ENCODE measurements at regions not wholly inside any gene's neighbourhood (a gene's known extent, or its start where the extent isn't known, plus 50 kb on each side); places are given as distances from the start of the nearest gene placed in this dataset.

GRCh38 chr5:39534690-39535089 lies 109.9 kb upstream of the DAB2 start:
- H3K27me3 ChIP-seq (ENCODE audit: control insufficient read depth in 3 of 3, insufficient read depth in 3 of 3, low read length in 2 of 3), result no peaks in the 10 kb centered on the region
- peaks cover 0 to 14% (median 0%) of the 10 kb centered on the region in 5 donors for H3K4me1 ChIP-seq (ENCODE audit: control insufficient read depth in 5 of 5, insufficient read depth in 5 of 5, low read length in 5 of 5)
- DNase-seq, result no peak
- H3K27ac ChIP-seq (ENCODE audit: low read depth in 1 of 2, low read length in 1 of 2), result no peak overlapping the region
- 71 to 92% methylated on average over 3 of the region's 3 CpGs for WGBS, 2 donors
- TF ChIP-seq CTCF (IDR thresholded peaks at IDR 0.05; ENCODE audit: control extremely low read depth, extremely low read depth), result no peak
- no peaks in the 10 kb centered on the region for H3K9me3 ChIP-seq (ENCODE audit: control insufficient read depth in 4 of 4, insufficient read depth in 3 of 4, low read length in 3 of 4)
- no peaks in the 10 kb centered on the region for H3K36me3 ChIP-seq (ENCODE audit: control insufficient read depth in 4 of 4, insufficient read depth in 4 of 4, low read length in 4 of 4)
- no peak for ATAC-seq (ENCODE audit: insufficient read depth, low FRiP score)
- no peak overlapping the region for H3K4me3 ChIP-seq
- no peak overlapping the region for H3K9ac ChIP-seq (ENCODE audit: insufficient read depth in 1 of 2, low read length in 2 of 2)

- no peak overlapping the region for H3K27ac ChIP-seq (ENCODE audit: low read depth in 1 of 2, low read length in 1 of 2)
- TF ChIP-seq CTCF (IDR thresholded peaks at IDR 0.05; ENCODE audit: control extremely low read depth, extremely low read depth), result no peak
- H3K9me3 ChIP-seq (ENCODE audit: control insufficient read depth in 4 of 4, insufficient read depth in 3 of 4, low read length in 3 of 4), result no peaks in the 10 kb centered on the region
- H3K4me1 ChIP-seq (ENCODE audit: control insufficient read depth in 5 of 5, insufficient read depth in 5 of 5, low read length in 5 of 5), result peaks cover 0 to 14% (median 0%) of the 10 kb centered on the region in 5 donors
- ATAC-seq (ENCODE audit: insufficient read depth, low FRiP score) (no peak), DNase-seq (peak in 2 of 3 donors; percentile 36 to 50)
- no peak overlapping the region for H3K9ac ChIP-seq (ENCODE audit: insufficient read depth in 1 of 2, low read length in 2 of 2)
- no peak overlapping the region for H3K4me3 ChIP-seq
- H3K36me3 ChIP-seq (ENCODE audit: control insufficient read depth in 4 of 4, insufficient read depth in 4 of 4, low read length in 4 of 4), result no peaks in the 10 kb centered on the region
- 61 to 63% methylated on average over 3 of the region's 3 CpGs for WGBS, 2 donors
- H3K27me3 ChIP-seq (ENCODE audit: control insufficient read depth in 3 of 3, insufficient read depth in 3 of 3, low read length in 2 of 3), result no peaks in the 10 kb centered on the region
Observed at GRCh38 chr5:39533749-39534148, 109.0 kb upstream of the DAB2 start.

- no peaks in the 10 kb centered on the region for H3K36me3 ChIP-seq (ENCODE audit: control insufficient read depth in 4 of 4, insufficient read depth in 4 of 4, low read length in 4 of 4)
- no peak for DNase-seq
- no peak for ATAC-seq (ENCODE audit: insufficient read depth, low FRiP score)
- H3K9me3 ChIP-seq (ENCODE audit: control insufficient read depth in 4 of 4, insufficient read depth in 3 of 4, low read length in 3 of 4), result no peaks in the 10 kb centered on the region
- H3K4me1 ChIP-seq (ENCODE audit: control insufficient read depth in 5 of 5, insufficient read depth in 5 of 5, low read length in 5 of 5), result peaks cover 0 to 14% (median 0%) of the 10 kb centered on the region in 5 donors
- no peaks in the 10 kb centered on the region for H3K27me3 ChIP-seq (ENCODE audit: control insufficient read depth in 3 of 3, insufficient read depth in 3 of 3, low read length in 2 of 3)
- H3K4me3 ChIP-seq, result no peak overlapping the region
- TF ChIP-seq CTCF (IDR thresholded peaks at IDR 0.05; ENCODE audit: control extremely low read depth, extremely low read depth), result no peak
- no peak overlapping the region for H3K27ac ChIP-seq (ENCODE audit: low read depth in 1 of 2, low read length in 1 of 2)
- no peak overlapping the region for H3K9ac ChIP-seq (ENCODE audit: insufficient read depth in 1 of 2, low read length in 2 of 2)
Observed at GRCh38 chr5:39532511-39532910, 107.7 kb upstream of the DAB2 start.

- no peak for TF ChIP-seq CTCF (IDR thresholded peaks at IDR 0.05; ENCODE audit: control extremely low read depth, extremely low read depth)
- ATAC-seq (ENCODE audit: insufficient read depth, low FRiP score) (no peak), DNase-seq (no peak)
- Histone ChIP-seq H3K9ac (ENCODE audit: insufficient read depth in 1 of 2, low read length in 2 of 2) (no peak overlapping the region), H3K36me3 (ENCODE audit: control insufficient read depth in 4 of 4, insufficient read depth in 4 of 4, low read length in 4 of 4) (no peaks in the 10 kb centered on the region), H3K4me1 (ENCODE audit: control insufficient read depth in 5 of 5, insufficient read depth in 5 of 5, low read length in 5 of 5) (peaks cover 0 to 14% (median 0%) of the 10 kb centered on the region in 5 donors), H3K4me3 (no peak overlapping the region), H3K27me3 (ENCODE audit: control insufficient read depth in 3 of 3, insufficient read depth in 3 of 3, low read length in 2 of 3) (no peaks in the 10 kb centered on the region), H3K27ac (ENCODE audit: low read depth in 1 of 2, low read length in 1 of 2) (no peak overlapping the region), H3K9me3 (ENCODE audit: control insufficient read depth in 4 of 4, insufficient read depth in 3 of 4, low read length in 3 of 4) (no peaks in the 10 kb centered on the region)
Observed at GRCh38 chr5:39531306-39531705, 106.5 kb upstream of the DAB2 start.
